ENCODE measurements at regions not wholly inside any gene's neighbourhood (a gene's known extent, or its start where the extent isn't known, plus 50 kb on each side); places are given as distances from the start of the nearest gene placed in this dataset.

DNA sequence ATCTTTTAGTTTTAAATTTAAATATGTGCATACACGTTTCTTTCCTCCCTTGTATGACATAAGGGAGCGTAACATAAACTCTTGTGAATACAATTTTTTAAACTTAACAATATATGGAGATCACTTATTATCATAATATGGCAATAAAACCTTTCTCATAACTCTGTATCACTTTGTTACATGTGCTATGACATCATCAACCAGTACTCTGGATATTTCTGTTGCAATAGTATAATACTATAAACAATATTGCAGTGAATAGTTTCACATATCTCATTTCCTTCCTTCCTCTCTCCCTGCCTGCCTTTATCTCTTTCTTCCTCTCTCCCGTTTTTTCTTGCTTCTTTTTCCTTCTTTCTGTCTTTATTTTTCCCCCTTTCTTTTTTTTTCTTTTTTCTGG, 1278.0 kb upstream of the CNTN5 start:
- DNase-seq, result no peak
- Mint-ChIP-seq H3K36me3 (ENCODE audit: low read depth) (no peaks in the 10 kb centered on the region), H3K27ac (no peak overlapping the region), H3K4me3 (no peak overlapping the region), H3K9me3 (peaks cover 13% of the 10 kb centered on the region), H3K4me1 (ENCODE audit: low read depth) (no peaks in the 10 kb centered on the region), H3K27me3 (no peaks in the 10 kb centered on the region)
- intact Hi-C loops (cut with micrococcal nuclease), result no loop called here
- ChIA-PET POLR2A (no interaction called here), CTCF (no interaction called here)
- ATAC-seq, result no peak
- TF ChIP-seq CTCF (IDR thresholded peaks at IDR 0.05), result no peak

- intact Hi-C loops (cut with micrococcal nuclease), result no loop called here
- Mint-ChIP-seq H3K9me3 (peaks cover 10% of the 10 kb centered on the region), H3K4me1 (ENCODE audit: low read depth) (no peaks in the 10 kb centered on the region), H3K27me3 (no peaks in the 10 kb centered on the region), H3K27ac (no peak overlapping the region), H3K4me3 (no peak overlapping the region), H3K36me3 (ENCODE audit: low read depth) (no peaks in the 10 kb centered on the region)
- ChIA-PET CTCF (no interaction called here), POLR2A (no interaction called here)
- DNase-seq (no peak), ATAC-seq (no peak)
- TF ChIP-seq CTCF (IDR thresholded peaks at IDR 0.05), result no peak
Observed at GRCh38 chr11:97743205-97743742, 1277.5 kb upstream of the CNTN5 start.

- Mint-ChIP-seq H3K4me1 (ENCODE audit: low read depth) (no peaks in the 10 kb centered on the region), H3K27ac (no peak overlapping the region), H3K36me3 (ENCODE audit: low read depth) (no peaks in the 10 kb centered on the region), H3K9me3 (peaks cover 10% of the 10 kb centered on the region), H3K27me3 (no peaks in the 10 kb centered on the region), H3K4me3 (no peak overlapping the region)
- TF ChIP-seq CTCF (IDR thresholded peaks at IDR 0.05), result no peak
- CTCF ChIA-PET, result no interaction called here
- POLR2A ChIA-PET, result no interaction called here
- intact Hi-C loops (cut with micrococcal nuclease), result no loop called here
- no peak for ATAC-seq
- no peak for DNase-seq
Observed at GRCh38 chr11:97745515-97746050, 1275.2 kb upstream of the CNTN5 start.

GRCh38 chr11:97746818-97747217, 1273.9 kb upstream of the CNTN5 start:
- no peak overlapping the region for H3K27ac Mint-ChIP-seq
- H3K4me1 Mint-ChIP-seq (ENCODE audit: low read depth), result no peaks in the 10 kb centered on the region
- ATAC-seq (no peak), DNase-seq (no peak)
- no peak for TF ChIP-seq CTCF (IDR thresholded peaks at IDR 0.05)
- no peak overlapping the region for H3K4me3 Mint-ChIP-seq
- peaks cover 10% of the 10 kb centered on the region for H3K9me3 Mint-ChIP-seq
- ChIA-PET POLR2A (no interaction called here), CTCF (no interaction called here)
- intact Hi-C loops (cut with micrococcal nuclease), result no loop called here
- H3K36me3 Mint-ChIP-seq (ENCODE audit: low read depth), result no peaks in the 10 kb centered on the region
- no peaks in the 10 kb centered on the region for H3K27me3 Mint-ChIP-seq

DNA sequence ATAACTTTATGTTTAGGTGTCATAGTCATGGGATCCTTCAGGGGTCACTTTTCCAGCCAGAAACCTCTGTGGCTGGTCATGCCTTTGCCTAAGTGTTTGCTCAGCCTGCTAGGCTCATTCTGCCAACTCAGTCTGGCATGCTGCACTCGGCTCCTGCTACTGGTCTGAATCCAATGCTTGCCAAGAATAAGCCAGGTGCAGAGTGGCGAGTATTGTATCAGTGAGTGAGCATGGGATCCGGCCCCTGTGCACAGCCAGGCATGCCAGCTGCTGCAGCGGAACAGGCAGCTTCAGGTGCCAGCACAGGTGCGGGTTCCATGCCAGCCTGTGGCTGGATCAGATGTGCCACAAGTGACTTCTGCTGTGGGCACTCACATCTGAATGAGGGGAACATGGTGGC, 1269.3 kb upstream of the CNTN5 start:
- Mint-ChIP-seq H3K4me1 (ENCODE audit: low read depth) (no peaks in the 10 kb centered on the region), H3K27ac (no peak overlapping the region), H3K27me3 (no peaks in the 10 kb centered on the region), H3K4me3 (no peak overlapping the region), H3K9me3 (peaks cover 5% of the 10 kb centered on the region), H3K36me3 (ENCODE audit: low read depth) (no peaks in the 10 kb centered on the region)
- intact Hi-C loops (cut with micrococcal nuclease), result no loop called here
- POLR2A ChIA-PET, result interaction anchor here (0.6 kb wide), 1 partner anchor 824 kb away, joined by 3 read pairs; no protein-coding TSS in a partner anchor
- no peak for TF ChIP-seq CTCF (IDR thresholded peaks at IDR 0.05)
- CTCF ChIA-PET, result no interaction called here
- ATAC-seq, result no peak
- DNase-seq, result no peak
